ENCODE measurements at regions not wholly inside any gene's neighbourhood (a gene's known extent, or its start where the extent isn't known, plus 50 kb on each side); places are given as distances from the start of the nearest gene placed in this dataset.
"Not testable (repeated sequence)": the region's sequence is repeated elsewhere in the genome, so short reads cannot be mapped to it uniquely, and the experiment has no call there.

DNA sequence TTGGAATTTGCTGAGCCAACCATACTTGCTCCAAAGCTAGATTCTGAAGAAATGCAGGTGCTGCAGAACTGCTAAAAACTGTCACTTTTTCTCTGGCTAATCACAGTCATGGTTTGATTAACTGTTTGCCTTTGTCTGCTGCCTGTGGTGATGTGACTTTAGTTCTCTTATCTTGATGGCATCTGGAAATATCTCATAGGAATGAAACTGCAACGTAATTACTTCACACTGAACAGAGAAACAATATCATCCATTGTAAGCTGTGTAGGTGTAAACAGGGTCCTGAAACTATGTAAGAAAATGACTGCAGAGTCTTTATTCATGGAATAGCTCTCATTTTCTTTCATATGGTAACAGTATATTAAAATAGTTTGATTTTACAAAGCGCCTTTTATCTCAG, 721.9 kb upstream of the HS3ST5 start:
- H3K36me3 Mint-ChIP-seq (ENCODE audit: low read depth), result no peaks in the 10 kb centered on the region
- no peaks in the 10 kb centered on the region for H3K9me3 Mint-ChIP-seq
- DNase-seq (ENCODE audit: low read depth, low spot score), result no peak
- TF ChIP-seq, protein P1, sequence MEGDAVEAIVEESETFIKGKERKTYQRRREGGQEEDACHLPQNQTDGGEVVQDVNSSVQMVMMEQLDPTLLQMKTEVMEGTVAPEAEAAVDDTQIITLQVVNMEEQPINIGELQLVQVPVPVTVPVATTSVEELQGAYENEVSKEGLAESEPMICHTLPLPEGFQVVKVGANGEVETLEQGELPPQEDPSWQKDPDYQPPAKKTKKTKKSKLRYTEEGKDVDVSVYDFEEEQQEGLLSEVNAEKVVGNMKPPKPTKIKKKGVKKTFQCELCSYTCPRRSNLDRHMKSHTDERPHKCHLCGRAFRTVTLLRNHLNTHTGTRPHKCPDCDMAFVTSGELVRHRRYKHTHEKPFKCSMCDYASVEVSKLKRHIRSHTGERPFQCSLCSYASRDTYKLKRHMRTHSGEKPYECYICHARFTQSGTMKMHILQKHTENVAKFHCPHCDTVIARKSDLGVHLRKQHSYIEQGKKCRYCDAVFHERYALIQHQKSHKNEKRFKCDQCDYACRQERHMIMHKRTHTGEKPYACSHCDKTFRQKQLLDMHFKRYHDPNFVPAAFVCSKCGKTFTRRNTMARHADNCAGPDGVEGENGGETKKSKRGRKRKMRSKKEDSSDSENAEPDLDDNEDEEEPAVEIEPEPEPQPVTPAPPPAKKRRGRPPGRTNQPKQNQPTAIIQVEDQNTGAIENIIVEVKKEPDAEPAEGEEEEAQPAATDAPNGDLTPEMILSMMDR (conservative IDR thresholded peaks at IDR 0.05), result no peak
- no peaks in the 10 kb centered on the region for H3K4me1 Mint-ChIP-seq
- H3K27ac Mint-ChIP-seq (ENCODE audit: unreplicated experiment), result no peak overlapping the region
- no peak overlapping the region for H3K4me3 Mint-ChIP-seq
- H3K27me3 Mint-ChIP-seq (ENCODE audit: low read depth), result no peaks in the 10 kb centered on the region

DNA sequence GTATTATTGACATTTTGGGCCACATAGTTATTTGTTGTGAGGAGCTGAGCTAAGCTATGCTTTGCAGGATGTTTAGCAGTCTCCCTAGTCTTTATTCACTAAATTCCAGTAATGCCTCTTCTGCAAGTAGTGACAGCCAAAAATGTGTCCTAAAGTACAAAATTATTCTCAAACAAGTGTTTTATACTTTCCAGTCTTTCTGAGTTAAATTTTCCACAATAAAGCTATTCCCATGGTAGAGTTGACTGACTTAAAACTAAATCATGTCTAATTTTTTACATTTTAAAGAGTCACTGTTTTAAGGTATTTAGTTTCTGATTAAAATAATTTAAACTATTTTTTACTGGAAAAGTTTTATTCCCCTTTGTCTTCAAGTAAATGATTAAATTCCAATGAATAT, 717.8 kb upstream of the HS3ST5 start:
- no peaks in the 10 kb centered on the region for H3K27me3 Mint-ChIP-seq (ENCODE audit: low read depth)
- TF ChIP-seq, protein P1 (conservative IDR thresholded peaks at IDR 0.05), result no peak
- no peaks in the 10 kb centered on the region for H3K36me3 Mint-ChIP-seq (ENCODE audit: low read depth)

GRCh38 chr6:115058414-115059211, 715.8 kb upstream of the HS3ST5 start:
- H3K4me3 Mint-ChIP-seq, result no peak overlapping the region
- TF ChIP-seq, protein P1 (conservative IDR thresholded peaks at IDR 0.05), result no peak
- H3K27ac Mint-ChIP-seq (ENCODE audit: unreplicated experiment), result no peak overlapping the region
- H3K27me3 Mint-ChIP-seq (ENCODE audit: low read depth), result no peaks in the 10 kb centered on the region
- H3K4me1 Mint-ChIP-seq, result no peaks in the 10 kb centered on the region
- no peak for DNase-seq (ENCODE audit: low read depth, low spot score)
- peaks cover 2% of the 10 kb centered on the region for H3K9me3 Mint-ChIP-seq
- H3K36me3 Mint-ChIP-seq (ENCODE audit: low read depth), result no peaks in the 10 kb centered on the region

More for the DNA sequence above, 717.8 kb upstream of the HS3ST5 start:
- Mint-ChIP-seq H3K27ac (ENCODE audit: unreplicated experiment) (no peak overlapping the region), H3K9me3 (peaks cover 2% of the 10 kb centered on the region), H3K4me1 (no peaks in the 10 kb centered on the region), H3K4me3 (no peak overlapping the region)
- no peak for DNase-seq (ENCODE audit: low read depth, low spot score)

GRCh38 chr6:115055579-115055978, 712.8 kb upstream of the HS3ST5 start:
- Mint-ChIP-seq H3K4me3 (no peak overlapping the region), H3K9me3 (peaks cover 2% of the 10 kb centered on the region), H3K4me1 (no peaks in the 10 kb centered on the region), H3K36me3 (ENCODE audit: low read depth) (no peaks in the 10 kb centered on the region), H3K27me3 (ENCODE audit: low read depth) (no peaks in the 10 kb centered on the region), H3K27ac (ENCODE audit: unreplicated experiment) (no peak overlapping the region)
- no peak for DNase-seq (ENCODE audit: low read depth, low spot score)
- TF ChIP-seq, protein P1 (conservative IDR thresholded peaks at IDR 0.05), result no peak

DNA sequence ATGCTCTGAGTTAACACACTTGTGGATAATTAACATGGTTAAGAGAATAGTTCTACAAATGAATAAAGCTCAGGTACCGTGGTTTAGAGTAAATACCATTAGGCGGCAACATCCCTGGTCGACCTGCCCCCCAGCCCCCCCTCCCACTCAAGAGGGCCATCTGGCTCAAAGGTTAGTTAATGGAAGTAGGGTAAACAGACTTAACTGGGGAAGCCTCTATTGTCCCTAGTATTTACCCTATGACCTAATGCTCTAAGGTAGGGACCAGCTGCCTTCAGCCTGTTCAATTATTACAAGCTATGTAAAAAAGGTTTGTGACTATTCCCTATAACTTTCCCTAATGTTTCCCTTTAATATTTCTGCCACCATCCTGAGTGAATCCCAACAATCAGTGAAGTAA, 711.4 kb upstream of the HS3ST5 start:
- H3K27me3 Mint-ChIP-seq (ENCODE audit: low read depth); DNase-seq (ENCODE audit: low read depth, low spot score); H3K4me3 Mint-ChIP-seq; H3K9me3 Mint-ChIP-seq; H3K36me3 Mint-ChIP-seq (ENCODE audit: low read depth); H3K27ac Mint-ChIP-seq (ENCODE audit: unreplicated experiment); H3K4me1 Mint-ChIP-seq: not testable (repeated sequence)

- TF ChIP-seq, protein P1 (conservative IDR thresholded peaks at IDR 0.05), result no peak
- no peaks in the 10 kb centered on the region for H3K36me3 Mint-ChIP-seq (ENCODE audit: low read depth)
Measured at GRCh38 chr6:115053169-115053860, 710.5 kb upstream of the HS3ST5 start.

More at GRCh38 chr6:115053169-115053860, 710.5 kb upstream of the HS3ST5 start:
- DNase-seq (ENCODE audit: low read depth, low spot score), result no peak
- Mint-ChIP-seq H3K27me3 (ENCODE audit: low read depth) (no peaks in the 10 kb centered on the region), H3K27ac (ENCODE audit: unreplicated experiment) (no peak overlapping the region), H3K4me3 (no peak overlapping the region), H3K9me3 (peaks cover 2% of the 10 kb centered on the region), H3K4me1 (no peaks in the 10 kb centered on the region)

All from neural crest cell (in vitro differentiated cells).